Dedifferentiated amniotic fluid mesenchymal stem cell (primary cell): ENCODE measurements at regions not wholly inside any gene's neighbourhood (a gene's known extent, or its start where the extent isn't known, plus 50 kb on each side); places are given as distances from the start of the nearest gene placed in this dataset.

Experiments
- DNase-seq: peaks from one replicate; pipeline ENCODE4 v3.0.0-alpha.2; 2016; ENCODE audit errors: extremely low spot score

DNA sequence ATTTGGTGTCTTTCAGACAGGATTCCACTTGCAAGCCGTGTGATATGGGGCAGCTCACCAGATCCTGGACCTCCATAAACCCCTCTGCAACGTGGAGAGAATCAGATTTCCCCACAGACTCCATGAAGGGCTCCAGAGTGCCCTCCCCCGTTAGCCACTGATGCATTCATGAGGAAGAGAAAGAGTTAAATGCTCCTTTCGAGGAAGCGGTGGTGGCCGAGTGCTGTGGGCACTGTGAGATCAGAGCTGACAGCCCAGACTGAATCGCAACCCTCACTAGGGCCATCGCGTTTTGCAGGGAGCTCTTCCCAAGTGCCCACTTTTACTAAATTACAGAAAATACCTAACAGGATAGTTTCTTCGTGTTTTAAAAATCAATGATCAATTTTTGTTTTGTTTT lies 226.3 kb upstream of the ZNF32 start:
- no peak for DNase-seq

DNA sequence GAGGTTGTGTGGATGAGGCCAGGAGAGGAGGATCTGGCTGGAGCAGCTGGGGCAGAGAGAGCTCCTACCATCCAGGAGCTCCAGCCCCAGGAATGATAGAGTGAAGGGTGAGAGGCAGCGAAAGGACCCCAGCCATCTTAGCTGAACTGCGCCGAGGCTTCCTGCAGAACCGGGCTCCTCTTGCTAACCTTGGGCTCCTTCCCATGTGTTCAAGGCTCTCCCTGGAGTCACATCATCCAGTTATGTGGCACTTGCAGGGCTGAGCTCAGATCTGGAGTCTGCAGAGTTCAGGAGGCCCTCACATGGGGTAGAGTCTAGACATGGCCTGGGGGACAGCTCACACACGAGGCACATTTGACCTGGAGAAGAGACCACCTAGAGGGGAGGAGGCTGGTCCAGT lies 225.0 kb upstream of the ZNF32 start:
- DNase-seq = no peak

DNA sequence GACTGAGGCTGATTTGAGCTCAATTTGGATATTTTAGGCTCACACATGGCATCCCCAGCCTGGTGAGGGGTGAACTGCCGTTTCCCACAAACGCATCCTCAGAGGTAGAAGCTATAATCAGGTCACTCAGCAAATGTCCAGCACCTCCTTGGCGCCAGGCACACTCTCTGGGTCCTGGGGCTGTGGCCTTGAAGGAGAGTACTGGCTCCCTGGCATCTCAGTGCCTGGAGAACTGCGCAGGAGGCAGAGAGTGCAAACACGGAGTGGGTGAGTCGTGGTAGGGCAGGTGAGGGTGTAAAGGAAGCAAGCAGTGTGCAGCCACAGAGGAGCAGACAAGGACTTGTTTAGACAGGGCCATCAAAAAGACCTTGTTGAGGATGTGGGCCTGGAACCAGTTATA lies 224.0 kb upstream of the ZNF32 start:
- DNase-seq = no peak

DNA sequence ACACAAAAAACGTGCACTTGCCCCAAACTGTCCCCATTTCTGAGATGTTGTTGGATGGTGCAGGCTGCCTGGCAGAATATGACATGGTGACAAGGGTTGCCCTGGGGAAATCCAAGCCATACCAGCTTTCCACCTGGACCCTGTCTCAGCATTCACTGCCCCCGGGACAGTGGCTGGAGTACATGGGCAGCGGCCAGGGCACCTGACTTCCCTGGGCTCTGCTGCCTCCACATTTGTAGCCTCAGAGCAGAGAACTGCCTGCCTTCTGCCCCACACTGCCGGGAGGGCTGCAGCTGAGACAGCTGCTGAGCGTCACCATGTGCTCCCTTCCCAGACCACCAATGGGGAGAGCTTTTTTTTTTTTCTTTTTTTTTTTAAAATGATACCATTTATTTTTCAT lies 222.9 kb upstream of the ZNF32 start:
- no peak for DNase-seq

DNA sequence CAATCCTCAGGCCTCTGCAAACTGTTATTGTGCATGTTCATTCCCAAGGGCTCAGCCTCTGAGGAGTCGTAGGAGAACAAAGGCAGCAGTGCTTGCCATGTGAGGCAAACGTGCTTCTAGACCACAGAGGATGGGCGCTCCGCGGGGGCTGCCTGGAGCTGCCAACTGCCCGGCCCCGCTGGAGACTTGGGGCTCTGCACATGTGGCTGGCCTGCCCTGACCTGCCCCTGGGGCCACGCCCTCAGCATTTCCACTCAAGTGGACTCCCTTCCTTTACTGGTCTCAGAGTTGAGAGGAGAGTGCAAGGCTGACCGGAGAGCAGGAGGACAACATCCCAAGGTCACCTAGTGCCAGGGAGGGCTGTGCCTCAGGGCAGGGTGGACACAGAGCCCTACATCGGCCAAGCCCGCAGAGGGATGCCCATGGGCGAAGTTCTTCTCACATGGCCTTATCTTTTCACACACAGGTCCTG lies 222.3 kb upstream of the ZNF32 start:
- no peak for DNase-seq

DNA sequence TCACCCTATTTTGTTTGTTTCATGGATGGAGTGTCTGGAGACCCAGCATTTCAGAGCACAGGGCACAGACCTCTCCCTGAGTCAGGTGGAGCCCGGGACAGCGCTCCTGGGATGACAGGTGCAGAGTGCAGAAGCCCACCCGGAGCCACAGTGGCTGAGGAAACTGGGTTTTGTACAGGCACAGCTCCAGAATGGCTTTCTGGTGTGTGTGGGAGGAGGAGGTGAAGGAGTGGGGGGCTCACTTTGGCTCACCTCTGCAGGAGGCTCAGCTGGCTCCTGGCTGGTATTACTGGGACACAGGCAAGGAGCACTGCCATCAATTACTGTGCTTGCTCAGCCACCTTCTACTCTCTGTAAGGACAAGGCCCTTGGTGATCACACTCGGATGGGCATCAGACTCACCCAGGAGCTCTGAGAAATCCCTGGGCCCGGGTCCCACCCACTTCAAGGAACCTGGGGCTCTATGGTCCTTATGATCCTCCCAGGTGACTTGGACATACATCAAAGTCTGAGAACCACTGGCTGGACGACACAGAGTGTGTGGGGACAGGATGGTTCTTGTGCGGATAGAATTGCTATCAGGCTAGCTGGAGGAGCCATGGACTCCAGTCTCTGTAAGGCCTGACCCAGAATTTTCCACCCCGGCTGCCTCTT lies 221.1 kb upstream of the ZNF32 start:
- no peak for DNase-seq

DNA sequence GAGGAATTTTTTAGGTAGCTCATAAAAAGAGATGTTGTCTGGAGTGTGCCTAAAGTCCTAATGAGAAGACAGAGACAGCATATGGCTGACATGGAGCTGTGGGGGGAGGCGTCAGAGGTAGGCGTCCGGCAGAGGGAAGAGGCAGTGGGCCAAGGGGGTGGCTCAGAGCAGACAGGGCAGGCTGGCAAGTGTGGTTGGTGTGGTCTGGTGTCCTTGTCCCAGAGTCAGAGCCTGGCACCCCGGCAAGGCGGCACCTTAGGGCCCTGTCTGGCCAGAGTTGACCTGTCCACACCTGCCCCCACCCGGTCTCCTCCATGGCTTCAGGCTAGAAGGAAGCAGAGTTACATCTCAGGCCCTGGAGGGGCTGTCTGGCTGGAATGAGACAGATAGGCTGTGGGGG lies 220.3 kb upstream of the ZNF32 start:
- no peak for DNase-seq

DNA sequence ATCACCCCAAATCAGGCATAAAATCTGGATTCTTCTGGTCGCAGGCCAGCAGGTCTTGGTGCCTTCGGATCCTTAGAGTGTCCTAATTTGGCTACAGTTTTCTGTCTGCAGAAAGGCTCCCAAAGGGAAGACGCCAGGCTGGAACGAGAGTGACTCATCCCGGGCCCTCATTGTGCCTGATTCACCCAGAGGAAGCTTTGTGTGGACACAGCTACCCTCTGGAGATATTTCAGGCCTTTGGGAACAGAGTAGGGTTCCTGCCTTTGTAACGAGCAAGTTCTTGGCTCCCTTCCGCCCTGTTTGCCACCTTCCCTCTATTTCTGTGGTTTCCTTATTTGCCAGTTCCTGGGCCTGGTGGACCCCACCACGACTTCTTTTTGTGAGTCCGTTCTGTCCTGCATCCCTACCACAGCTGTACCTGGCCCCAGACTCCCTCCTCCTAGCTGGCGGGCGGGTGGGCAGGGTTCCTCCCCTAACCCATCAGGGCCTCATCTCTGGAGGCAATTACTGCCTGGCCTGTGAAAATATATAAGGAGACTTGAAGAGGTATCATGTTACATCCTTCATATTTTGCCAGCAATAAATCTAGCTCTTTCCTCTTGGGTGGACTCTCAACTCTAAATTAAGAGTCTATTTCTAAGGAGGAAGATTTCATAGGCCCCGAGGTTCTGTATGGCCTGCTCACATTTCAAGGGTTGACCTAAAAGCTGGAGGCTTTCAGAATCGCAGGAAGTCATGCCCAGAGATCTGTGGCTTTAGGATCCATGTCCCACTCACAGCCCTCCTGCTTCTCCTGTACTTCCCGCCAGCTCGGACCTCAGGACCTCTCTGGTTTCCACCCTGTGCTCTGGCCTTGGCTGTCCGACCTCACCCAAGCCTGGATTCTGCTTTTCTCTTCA lies 219.2 kb upstream of the ZNF32 start:
- DNase-seq = peak; percentile 65

DNA sequence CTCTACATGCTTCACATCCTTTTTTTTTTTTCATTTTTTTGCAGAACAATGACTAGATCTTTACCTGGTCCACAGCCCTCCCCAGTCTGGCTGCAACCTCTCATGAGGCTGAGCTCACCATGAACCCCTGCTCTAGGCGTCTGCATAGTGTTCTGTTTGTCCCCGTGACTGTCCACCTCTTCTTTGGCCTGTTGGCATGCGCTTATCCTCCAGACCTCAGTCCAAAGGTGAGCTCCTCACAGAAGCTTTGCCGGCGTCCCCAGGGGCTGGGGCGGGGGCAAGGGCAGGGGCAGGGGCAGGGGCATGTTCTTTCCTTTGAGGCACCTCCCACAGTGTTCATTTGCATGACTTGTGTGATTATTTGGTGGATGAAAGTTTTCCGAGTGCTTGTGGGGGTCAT lies 218.4 kb upstream of the ZNF32 start:
- DNase-seq = no peak

DNA sequence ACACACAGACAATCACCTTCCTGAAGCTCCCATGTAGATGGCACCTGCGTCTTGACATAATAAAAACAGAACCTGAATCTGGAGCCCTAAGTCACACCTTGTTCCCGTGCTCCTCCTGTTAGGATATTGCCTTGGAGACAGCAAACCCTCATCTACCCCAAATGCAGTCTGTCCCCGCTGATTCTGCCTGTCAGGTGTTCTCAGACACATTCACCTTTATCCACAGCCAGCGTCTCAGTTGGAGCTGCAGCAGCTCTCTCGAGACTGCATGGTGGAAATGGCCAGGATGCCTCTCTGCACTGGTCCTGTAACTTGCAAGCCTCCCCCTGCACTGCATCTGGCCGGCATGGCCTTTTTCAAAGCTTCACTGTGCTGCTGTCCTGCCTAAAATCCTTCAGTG lies 218.0 kb upstream of the ZNF32 start:
- no peak for DNase-seq

DNA sequence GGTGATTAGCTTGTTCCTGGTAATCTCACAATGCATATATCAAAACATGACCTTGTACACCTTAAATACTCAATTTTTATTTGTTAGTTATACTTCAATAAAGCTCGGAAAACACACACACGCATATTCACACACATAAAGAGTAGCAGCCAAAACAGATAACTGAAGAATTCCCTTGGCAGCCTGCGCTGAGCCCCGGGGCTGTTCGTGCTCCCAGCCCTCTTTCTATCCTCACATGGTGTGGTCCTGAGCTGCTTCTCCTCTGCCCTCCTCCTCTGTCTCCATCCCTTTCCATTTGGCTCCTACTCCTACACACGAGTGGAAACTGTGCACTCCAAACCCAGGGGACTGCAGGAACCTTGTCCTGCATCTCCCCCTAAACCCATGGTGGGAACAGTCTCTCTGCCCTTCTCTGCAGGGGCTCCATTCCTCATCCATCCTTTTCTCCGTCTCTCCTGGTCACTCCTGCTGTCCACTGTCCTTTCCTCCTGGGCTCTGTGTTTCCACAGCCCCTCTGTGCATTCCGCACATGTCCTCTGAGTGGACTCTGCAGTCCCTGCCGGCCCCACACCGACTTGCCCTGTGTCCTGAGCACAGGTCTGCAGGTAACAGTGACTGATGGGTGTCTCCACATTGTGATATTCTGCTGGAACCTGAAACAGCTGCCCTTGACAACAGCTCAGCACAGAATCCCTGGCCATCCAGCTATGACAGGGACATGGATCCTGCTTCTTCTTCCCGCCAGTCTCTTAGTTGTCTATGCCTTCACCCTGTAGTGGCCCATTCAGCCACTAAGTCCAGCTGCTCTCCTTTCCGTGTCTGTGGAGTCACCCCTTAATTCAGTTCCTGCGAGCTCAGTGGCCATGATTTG lies 216.8 kb upstream of the ZNF32 start:
- DNase-seq = no peak

DNA sequence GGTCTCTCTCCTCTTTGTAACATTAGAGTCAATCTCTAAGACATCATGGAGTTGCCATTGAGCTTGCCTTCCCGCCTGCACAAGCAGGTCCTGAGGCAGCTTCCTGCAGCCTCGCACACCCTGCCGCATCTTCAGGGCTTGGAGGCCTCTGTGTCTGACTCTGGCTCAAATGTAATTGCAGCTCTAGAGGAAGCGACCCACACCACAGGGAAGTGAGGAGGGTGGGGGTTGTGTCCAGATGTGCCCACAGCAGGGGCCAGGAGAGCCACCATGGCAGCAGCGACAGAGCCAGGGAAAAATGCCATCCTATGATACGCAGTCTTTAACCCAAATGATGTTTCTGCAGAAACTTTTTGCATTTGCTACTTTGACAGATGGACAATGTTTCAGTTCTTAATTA lies 216.0 kb upstream of the ZNF32 start:
- no peak for DNase-seq

DNA sequence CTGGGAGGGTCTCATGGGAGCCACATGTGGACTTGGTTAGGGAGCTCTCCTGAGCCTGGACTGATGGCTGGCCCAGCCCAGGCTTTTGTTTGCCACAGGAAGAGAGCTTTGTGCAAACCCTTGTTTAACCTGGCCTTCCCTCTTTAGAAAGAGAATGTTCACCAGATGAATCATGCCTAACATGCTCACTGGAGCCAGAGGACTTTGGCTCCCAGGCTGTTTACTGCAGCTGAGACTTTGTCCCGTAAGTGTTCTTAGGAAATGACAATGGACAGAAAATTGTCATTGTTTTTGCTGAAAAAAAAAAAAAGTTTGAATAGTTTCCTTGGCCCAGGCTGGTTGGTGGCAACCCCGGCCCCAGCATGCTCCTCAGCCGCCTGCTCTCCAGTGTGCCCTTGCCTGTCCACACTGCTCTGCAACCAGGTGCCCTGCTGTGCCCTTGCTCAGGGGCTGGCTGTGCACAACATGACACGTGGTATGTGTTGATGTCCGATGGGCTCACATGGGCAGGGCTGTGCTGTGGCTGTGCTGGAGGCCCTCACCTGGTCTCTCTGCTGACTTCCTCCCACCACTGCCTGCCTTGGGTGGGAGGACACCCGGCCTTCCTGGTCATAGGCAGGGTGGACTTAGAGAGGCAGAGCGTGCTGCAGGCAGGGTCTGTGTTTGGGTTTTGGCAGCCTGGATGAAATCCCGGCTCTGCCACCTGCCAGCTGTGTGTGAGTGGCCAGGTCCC lies 215.3 kb upstream of the ZNF32 start:
- DNase-seq = peak; percentile 21

DNA sequence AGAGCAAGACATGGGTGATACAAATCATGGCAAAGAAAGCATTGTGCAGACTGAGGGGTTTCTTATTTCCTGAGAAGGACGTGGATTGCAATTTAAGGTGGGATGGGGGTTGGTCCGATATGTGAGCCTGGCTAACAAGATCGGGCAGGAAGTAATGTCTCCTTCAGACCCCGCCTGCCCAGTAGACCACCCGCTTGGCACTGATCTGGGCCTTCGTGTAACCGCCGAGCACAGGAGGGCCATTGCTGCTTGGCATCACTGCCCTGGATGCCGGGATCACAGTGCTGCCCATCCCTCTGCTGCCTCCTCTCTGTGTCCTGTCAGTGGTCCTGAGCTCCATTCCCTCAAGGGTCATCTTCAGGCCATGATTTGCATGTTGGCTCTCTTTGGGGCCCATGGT lies 214.6 kb upstream of the ZNF32 start:
- DNase-seq = no peak

DNA sequence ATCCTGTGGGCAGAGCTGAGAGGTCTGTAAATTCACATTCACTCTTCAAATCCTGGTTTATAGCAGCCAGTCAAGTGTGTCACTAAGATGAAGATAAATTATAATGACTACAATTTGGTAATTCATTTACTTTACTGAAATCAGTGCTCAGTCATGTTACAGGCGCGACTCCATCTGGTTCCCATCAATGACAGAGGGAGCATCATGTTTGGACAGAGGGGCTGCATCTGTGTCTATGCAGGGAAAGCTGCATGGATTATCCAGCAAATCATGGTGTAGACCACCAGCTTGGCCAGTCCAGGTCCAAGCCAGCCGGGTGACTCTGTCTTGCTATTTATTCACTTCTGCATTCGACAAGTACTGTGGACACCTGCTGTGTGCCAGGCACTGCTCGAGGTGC lies 214.1 kb upstream of the ZNF32 start:
- DNase-seq = no peak

DNA sequence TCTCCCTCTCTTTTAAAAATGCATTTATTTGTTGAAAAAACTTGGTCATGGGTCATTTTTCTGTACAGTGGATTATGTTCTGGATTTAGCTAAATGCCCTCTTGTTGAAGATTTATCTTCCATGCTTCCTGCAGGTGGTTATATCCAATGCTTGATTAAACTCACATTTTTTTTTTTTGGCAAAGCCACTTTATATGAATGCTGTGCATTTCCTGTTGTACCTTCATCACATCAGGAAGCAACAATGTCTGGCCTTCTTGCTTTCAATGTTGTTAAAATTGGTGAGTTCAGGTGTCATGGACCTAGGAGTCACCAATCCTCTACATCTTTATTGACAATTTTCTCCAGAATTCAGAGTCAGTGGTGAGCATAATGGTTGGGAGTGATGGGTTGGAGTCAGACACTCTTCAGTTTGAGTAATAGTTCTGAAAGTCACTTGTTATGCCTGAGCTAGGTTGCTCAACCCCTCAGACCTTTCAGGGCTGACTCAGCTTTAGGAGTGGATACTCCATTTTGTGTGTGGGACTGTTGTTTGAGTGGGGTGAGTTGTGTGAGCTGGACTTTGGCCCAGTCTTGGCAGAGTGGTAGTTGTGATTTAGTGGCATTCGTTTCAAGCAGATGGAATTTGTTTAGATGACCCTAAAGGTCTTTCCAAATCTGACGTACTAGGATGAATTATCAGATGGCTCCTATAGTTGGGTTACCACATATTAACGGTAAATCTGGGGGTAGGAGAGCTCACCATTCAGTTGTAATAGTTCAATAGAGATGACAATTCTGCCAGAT lies 213.5 kb upstream of the ZNF32 start:
- peak; percentile 48 for DNase-seq

DNA sequence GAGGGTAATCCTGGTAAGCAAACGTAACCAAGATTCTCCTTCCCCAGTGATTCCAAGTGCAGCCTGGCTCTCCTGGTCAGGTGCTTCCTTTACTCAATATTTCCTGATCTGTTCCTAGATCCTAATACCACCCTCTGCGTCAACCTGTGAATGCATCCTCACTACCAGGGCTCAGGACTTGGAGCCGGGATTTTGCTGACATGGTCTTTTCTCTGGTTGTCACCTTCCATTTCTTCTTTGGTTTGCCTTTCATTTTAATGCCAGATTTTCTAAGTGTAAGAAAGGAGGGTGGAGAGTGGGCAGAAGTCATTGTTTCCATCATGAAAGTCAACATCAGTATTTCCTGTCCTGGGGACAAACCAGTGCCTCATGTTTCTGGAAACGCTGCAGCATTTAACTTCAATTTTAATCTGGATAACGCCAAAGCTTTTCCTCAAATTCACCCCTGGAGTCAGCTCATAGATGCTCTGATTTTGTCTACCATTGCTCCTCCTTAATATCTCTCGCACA lies 210.4 kb upstream of the ZNF32 start:
- DNase-seq = no peak

DNA sequence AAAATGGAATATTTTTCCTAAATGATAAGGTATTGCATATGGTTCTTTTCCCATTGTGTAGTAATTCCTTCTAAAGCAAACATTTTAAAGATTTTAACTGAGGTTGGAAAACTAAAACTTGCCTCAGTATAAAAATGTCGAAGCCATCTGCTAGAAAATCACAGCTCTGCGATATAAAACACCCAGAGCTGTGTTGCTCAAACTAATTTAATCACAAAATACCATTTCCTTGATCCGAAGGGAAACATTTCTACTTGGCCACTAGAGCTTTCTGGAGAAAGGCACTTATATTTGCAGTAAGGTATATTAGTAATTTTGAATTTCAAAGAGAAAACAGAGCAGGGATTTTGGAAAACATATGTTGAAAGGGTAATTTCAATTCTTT lies 209.2 kb upstream of the ZNF32 start:
- DNase-seq = no peak

DNA sequence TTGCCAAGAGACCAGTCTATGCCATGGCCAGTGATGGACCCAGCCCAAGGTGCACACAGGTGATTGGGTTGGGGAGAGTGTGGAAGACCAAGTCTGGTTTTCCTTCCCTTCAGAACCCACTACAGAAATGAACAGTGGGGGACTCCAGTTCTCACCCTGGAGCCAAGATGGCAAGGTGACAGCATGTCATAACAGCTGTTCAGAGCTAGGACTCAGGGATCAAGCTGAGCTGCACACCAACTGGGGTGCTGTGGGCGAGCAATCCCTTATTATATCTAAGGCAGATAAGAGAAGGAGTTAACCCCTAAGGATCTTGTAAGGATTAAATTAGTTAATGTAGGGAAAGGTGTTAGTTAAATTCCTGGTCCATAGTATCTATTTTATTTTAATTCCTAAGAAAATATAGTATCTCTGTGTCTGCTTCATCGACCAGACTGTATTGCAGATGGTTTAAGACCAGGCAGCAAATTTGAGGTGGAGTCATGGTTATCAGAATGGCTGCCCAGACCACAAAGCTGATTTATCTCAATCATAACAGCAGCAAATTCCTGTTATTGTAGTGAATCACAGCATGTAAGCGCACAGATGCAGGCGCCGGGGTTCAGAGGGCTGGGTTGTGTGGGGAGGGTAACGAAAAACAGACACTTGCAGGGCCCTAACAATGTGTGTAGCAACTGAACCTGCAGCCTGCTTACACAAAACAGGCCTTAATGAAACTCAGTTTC lies 208.7 kb upstream of the ZNF32 start:
- peak; percentile 27 for DNase-seq

DNA sequence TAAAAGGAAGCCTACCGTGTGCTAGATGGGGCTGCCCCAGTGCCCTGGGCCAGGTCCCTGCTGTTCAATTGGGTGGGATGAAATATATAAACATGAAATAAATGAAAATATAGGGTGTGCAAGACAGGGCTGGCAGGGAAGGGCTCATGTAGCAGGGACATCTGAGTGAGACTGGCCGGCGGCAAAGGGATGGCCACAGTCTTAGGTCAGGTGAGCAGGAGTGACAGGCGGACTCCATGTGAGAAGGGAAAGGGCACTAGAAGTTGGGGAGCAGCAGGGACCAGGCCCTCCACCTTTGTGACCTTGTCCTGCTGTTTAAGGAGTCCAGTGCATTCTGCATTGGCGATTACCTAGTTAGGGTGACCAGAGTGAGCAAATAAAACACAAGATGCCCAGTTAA lies 207.6 kb upstream of the ZNF32 start:
- no peak for DNase-seq
